GM12878 (cell line): ENCODE measurements at regions not wholly inside any gene's neighbourhood (a gene's known extent, or its start where the extent isn't known, plus 50 kb on each side); places are given as distances from the start of the nearest gene placed in this dataset.
A peak's percentile ranks its signal among the peaks of the same experiment; 100 is the strongest.

Experiments used
- ATAC-seq: fragments of 200-7000 bp; cut with Tn5 transposase; 3 replicates; pipeline ENCODE4 v1.9.1; 2020; ENCODE audit warnings: mild to moderate bottlenecking, moderate library complexity
- BruUV-seq: library from RNA; stranded (reverse); fragments of 400-500 nt; replicated peaks from 2 replicates; lab custom pipeline; 2021; lab: Mats Ljungman, UMichigan
- CTCF ChIA-PET: fragments of 300-600 bp; sonication (Branson Sonifier 250); formaldehyde crosslinking; extraction: SDS; loops from one replicate; lab custom pipeline; 2021; ENCODE audit warnings: inconsistent platforms; lab: Yijun Ruan, JAX
- POLR2A ChIA-PET: fragments of 350-600 bp; formaldehyde crosslinking; extraction: SDS; loops from one replicate; lab custom pipeline; 2021; ENCODE audit warnings: inconsistent platforms; lab: Charles Lee
- RAD21 ChIA-PET: fragments of 300-600 bp; sonication (Branson Sonifier 250); formaldehyde crosslinking; loops from one replicate; lab custom pipeline; 2023; ENCODE audit warnings: antibody characterized with exemption; ENCODE audit not compliant: unreplicated experiment; lab: Charles Lee
- SMC1A ChIA-PET: fragments of 300-600 bp; sonication (Branson Sonifier 250); formaldehyde crosslinking; loops from one replicate; lab custom pipeline; 2023; ENCODE audit not compliant: unreplicated experiment, uncharacterized antibody; lab: Charles Lee
- DNase-seq: peaks from one replicate; pipeline ENCODE4 v3.0.0-alpha.2; 2011; ENCODE audit warnings: low read depth, low spot score
- FAIRE-seq: peaks from 3 replicates; lab custom pipeline; 2011; peaks lifted over from hg19 to GRCh38; lab: Jason Lieb, UNC
- H2AFZ ChIP-seq: 2 replicates; pipeline ENCODE4 v1.6.0; 2011; ENCODE audit warnings: low read depth, low read length, control low read depth; ENCODE audit not compliant: control insufficient read depth
- H3K27ac ChIP-seq: 2 replicates; pipeline ENCODE4 v1.5.1; 2011; ENCODE audit warnings: control low read depth; ENCODE audit not compliant: control insufficient read depth, insufficient read depth
- H3K27me3 ChIP-seq, 2 experiments: replicated peaks in 1 of 2; 2 replicates each; pipeline versions ENCODE4 v1.6.0 to v1.6.1; 2011; ENCODE audit warnings: low read length in 1 of 2; ENCODE audit not compliant: control insufficient read depth in 2 of 2, insufficient read depth in 2 of 2
- H3K36me3 ChIP-seq, 2 experiments: 2 replicates each; pipeline ENCODE4 v1.5.1; 2011; ENCODE audit warnings: low read length in 1 of 2; ENCODE audit not compliant: control insufficient read depth in 2 of 2, insufficient read depth in 2 of 2
- H3K4me1 ChIP-seq: 2 replicates; pipeline ENCODE4 v1.6.1; 2011; ENCODE audit warnings: mild to moderate bottlenecking, low read length, moderate library complexity, mixed read lengths; ENCODE audit not compliant: control insufficient read depth, insufficient read depth
- H3K4me2 ChIP-seq: 2 replicates; pipeline ENCODE4 v1.6.0; 2011; ENCODE audit warnings: control low read depth; ENCODE audit not compliant: control insufficient read depth, insufficient read depth
- H3K4me3 ChIP-seq: fragments of 200-600 bp; sonication (generic); 2 replicates; pipeline ENCODE4 v1.5.1; 2016
- H3K79me2 ChIP-seq: 2 replicates; pipeline ENCODE4 v1.6.0; 2011; ENCODE audit warnings: low read length; ENCODE audit not compliant: control insufficient read depth, insufficient read depth
- H3K9ac ChIP-seq: 2 replicates; pipeline ENCODE4 v1.8.0; 2011; ENCODE audit warnings: low read length, control low read depth, mixed read lengths; ENCODE audit not compliant: control insufficient read depth, insufficient read depth
- H3K9me3 ChIP-seq: replicated peaks from 3 replicates; pipeline ENCODE4 v1.5.1; 2011; ENCODE audit warnings: mild to moderate bottlenecking, low read length; ENCODE audit not compliant: control insufficient read depth, insufficient read depth
- H4K20me1 ChIP-seq: 2 replicates; pipeline ENCODE4 v1.6.0; 2011; ENCODE audit not compliant: control insufficient read depth, insufficient read depth
- CBX3 ChIP-seq: fragments of 200-600 bp; sonication (generic); IDR thresholded peaks from 2 replicates; pipeline ENCODE4 v1.6.1; 2016; ENCODE audit warnings: low read depth, borderline replicate concordance
- EP300 ChIP-seq, 2 experiments: fragments of 150-350 bp in 1 of 2; IDR thresholded peaks; 2 replicates each; pipeline ENCODE4 v1.6.1; 2011 to 2012; ENCODE audit warnings: low read depth in 2 of 2, low read length in 2 of 2, borderline replicate concordance in 1 of 2, improper control_type of control experiment in 1 of 2, inconsistent platforms in 1 of 2; ENCODE audit not compliant: control insufficient read depth in 1 of 2
- HCFC1 ChIP-seq: fragments of 150-350 bp; IDR thresholded peaks from 2 replicates; pipeline ENCODE4 v1.6.1; 2014; ENCODE audit warnings: low read length
- KAT2A ChIP-seq: conservative IDR thresholded peaks from 2 replicates; pipeline ENCODE4 v1.6.1; 2011; ENCODE audit warnings: low read depth, low read length; ENCODE audit not compliant: control insufficient read depth
- KLF5 ChIP-seq: fragments of 450-650 bp; IDR thresholded peaks from 2 replicates; pipeline ENCODE4 v1.6.1; 2014; ENCODE audit warnings: mild to moderate bottlenecking; ENCODE audit not compliant: partially characterized antibody
- MEF2A ChIP-seq: IDR thresholded peaks from 2 replicates; pipeline ENCODE4 v1.6.1; 2011; ENCODE audit warnings: low read depth, mild to moderate bottlenecking, low read length, moderate library complexity; ENCODE audit not compliant: insufficient read depth
- MTA3 ChIP-seq: IDR thresholded peaks from 2 replicates; pipeline ENCODE4 v1.6.1; 2012; ENCODE audit warnings: low read length, inconsistent platforms, borderline replicate concordance
- NR2F1 ChIP-seq: fragments of 450-650 bp; conservative IDR thresholded peaks from 2 replicates; pipeline ENCODE4 v1.6.1; 2017; ENCODE audit warnings: mild to moderate bottlenecking
- POLR2AphosphoS5 ChIP-seq: IDR thresholded peaks from 2 replicates; pipeline ENCODE4 v1.6.1; 2011; ENCODE audit warnings: mild to moderate bottlenecking, low read length, inconsistent platforms
- RAD21 ChIP-seq: IDR thresholded peaks from 2 replicates; pipeline ENCODE4 v1.6.1; 2011; ENCODE audit warnings: mild to moderate bottlenecking, low read depth, low read length, moderate library complexity; ENCODE audit not compliant: insufficient read depth
- RFX5 ChIP-seq: IDR thresholded peaks from 2 replicates; pipeline ENCODE4 v1.6.1; 2011; ENCODE audit warnings: low read depth, low read length, improper control_type of control experiment
- SUZ12 ChIP-seq: fragments of 200-600 bp; sonication (generic); IDR thresholded peaks from one replicate; pipeline ENCODE4 v1.6.1; 2018; ENCODE audit warnings: antibody characterized with exemption, mild to moderate bottlenecking; ENCODE audit not compliant: unreplicated experiment
- YBX1 ChIP-seq: fragments of 450-650 bp; IDR thresholded peaks from 2 replicates; pipeline ENCODE4 v1.6.1; 2016; ENCODE audit warnings: antibody characterized with exemption
- WGBS: methylation state at CpG from one replicate; pipeline ENCODE4 v1.1.6; 2016; ENCODE audit warnings: low lambda C conversion rate; ENCODE audit not compliant: insufficient replicate concordance, insufficient coverage; ENCODE audit errors: missing lambda C conversion rate; 5-methylcytosine and 5-hydroxymethylcytosine counted together
- in situ Hi-C: fragments of 300-500 bp; cut with MboI; formaldehyde crosslinking; loops from 9 replicates; pipeline ENCODE4 v1.14.3; 2018; ENCODE audit warnings: mixed read lengths
- intact Hi-C: fragments of 100-400 bp; cut with micrococcal nuclease; formaldehyde crosslinking; loops from one replicate; pipeline ENCODE4 v1.14.2; 2022; ENCODE audit not compliant: unreplicated experiment
- TF ChIP-seq, protein P1 (sequence below): IDR thresholded peaks from 2 replicates; pipeline ENCODE4 v1.6.1; 2012; ENCODE audit warnings: low read length, inconsistent platforms
- TF ChIP-seq, protein P2 (sequence below), 3 experiments: IDR thresholded peaks in 2 of 3; conservative IDR thresholded peaks in 1 of 3; 2 replicates each; pipeline ENCODE4 v1.5.1; 2011; ENCODE audit warnings: low read depth in 3 of 3, low read length in 3 of 3, mild to moderate bottlenecking in 3 of 3, control low read depth in 2 of 3, moderate library complexity in 2 of 3, inconsistent platforms in 1 of 3, mixed read lengths in 1 of 3; ENCODE audit not compliant: control insufficient read depth in 2 of 3, insufficient read depth in 1 of 3; ENCODE audit errors: extremely low read depth in 1 of 3
- TF ChIP-seq, protein P3 (sequence below): fragments of 450-650 bp; IDR thresholded peaks from 2 replicates; pipeline ENCODE4 v1.6.1; 2018; ENCODE audit warnings: mild to moderate bottlenecking, low read depth, moderate library complexity; ENCODE audit not compliant: partially characterized antibody

GRCh38 chr7:33716581-33717477 lies 188.5 kb upstream of the BMPER start:
- DNase-seq (no peak), FAIRE-seq (peak; percentile 7), ATAC-seq (peak; percentile 38; the same call in 1 of the 3 replicates)
- Histone ChIP-seq H3K27ac (no peak overlapping the region), H3K4me1 (no peaks in the 10 kb centered on the region), H3K9me3 (no peaks in the 10 kb centered on the region), H4K20me1 (no peaks in the 10 kb centered on the region; the same call in 1 of the 2 replicates), H3K4me2 (no peak overlapping the region), H3K79me2 (no peaks in the 10 kb centered on the region), H2AFZ (no peak overlapping the region), H3K4me3 (no peak overlapping the region), H3K36me3 (no peaks in the 10 kb centered on the region), H3K9ac (no peak overlapping the region), H3K27me3 (peaks cover 0 to 2% of the 10 kb centered on the region in 2 experiments; a peak in 3 of 4 replicates)
- in situ Hi-C loops, result no loop called here
- intact Hi-C loops, result no loop called here
- ChIA-PET SMC1A (interaction anchor here (0.9 to 1.2 kb wide), 4 partner anchors 22 to 294 kb away, joined by 3 to 6 read pairs (median 5); no protein-coding TSS in a partner anchor), RAD21 (interaction anchor here (1.0 to 1.5 kb wide), 3 partner anchors 18 to 260 kb away, joined by 4 to 7 read pairs (median 5); no protein-coding TSS in a partner anchor), POLR2A (no interaction called here), CTCF (interaction anchor here (0.7 to 1.8 kb wide), 8 partner anchors 8 to 293 kb away, joined by 3 to 8 read pairs (median 4); no protein-coding TSS in a partner anchor)
- WGBS, result 46% methylated on average over 2 of the region's 2 CpGs
- no TSS peak for BruUV-seq
- no peak for TF ChIP-seq KAT2A
- TF ChIP-seq EP300 (IDR thresholded peaks at IDR 0.05; ENCODE audit: borderline replicate concordance in 1 of 2, control insufficient read depth in 1 of 2, low read depth in 2 of 2, low read length in 2 of 2), result no peak
- TF ChIP-seq NR2F1, result no peak
- no peak for TF ChIP-seq POLR2AphosphoS5
- no peak for TF ChIP-seq CBX3
- TF ChIP-seq RFX5, result peak; percentile 59; the same call in 1 of the 2 replicates
- TF ChIP-seq KLF5, result no peak
- TF ChIP-seq, protein P1, sequence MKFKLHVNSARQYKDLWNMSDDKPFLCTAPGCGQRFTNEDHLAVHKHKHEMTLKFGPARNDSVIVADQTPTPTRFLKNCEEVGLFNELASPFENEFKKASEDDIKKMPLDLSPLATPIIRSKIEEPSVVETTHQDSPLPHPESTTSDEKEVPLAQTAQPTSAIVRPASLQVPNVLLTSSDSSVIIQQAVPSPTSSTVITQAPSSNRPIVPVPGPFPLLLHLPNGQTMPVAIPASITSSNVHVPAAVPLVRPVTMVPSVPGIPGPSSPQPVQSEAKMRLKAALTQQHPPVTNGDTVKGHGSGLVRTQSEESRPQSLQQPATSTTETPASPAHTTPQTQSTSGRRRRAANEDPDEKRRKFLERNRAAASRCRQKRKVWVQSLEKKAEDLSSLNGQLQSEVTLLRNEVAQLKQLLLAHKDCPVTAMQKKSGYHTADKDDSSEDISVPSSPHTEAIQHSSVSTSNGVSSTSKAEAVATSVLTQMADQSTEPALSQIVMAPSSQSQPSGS, result no peak
- TF ChIP-seq MEF2A, result no peak
- TF ChIP-seq RAD21, result peak; percentile 54
- no peak for TF ChIP-seq YBX1
- TF ChIP-seq, protein P2, sequence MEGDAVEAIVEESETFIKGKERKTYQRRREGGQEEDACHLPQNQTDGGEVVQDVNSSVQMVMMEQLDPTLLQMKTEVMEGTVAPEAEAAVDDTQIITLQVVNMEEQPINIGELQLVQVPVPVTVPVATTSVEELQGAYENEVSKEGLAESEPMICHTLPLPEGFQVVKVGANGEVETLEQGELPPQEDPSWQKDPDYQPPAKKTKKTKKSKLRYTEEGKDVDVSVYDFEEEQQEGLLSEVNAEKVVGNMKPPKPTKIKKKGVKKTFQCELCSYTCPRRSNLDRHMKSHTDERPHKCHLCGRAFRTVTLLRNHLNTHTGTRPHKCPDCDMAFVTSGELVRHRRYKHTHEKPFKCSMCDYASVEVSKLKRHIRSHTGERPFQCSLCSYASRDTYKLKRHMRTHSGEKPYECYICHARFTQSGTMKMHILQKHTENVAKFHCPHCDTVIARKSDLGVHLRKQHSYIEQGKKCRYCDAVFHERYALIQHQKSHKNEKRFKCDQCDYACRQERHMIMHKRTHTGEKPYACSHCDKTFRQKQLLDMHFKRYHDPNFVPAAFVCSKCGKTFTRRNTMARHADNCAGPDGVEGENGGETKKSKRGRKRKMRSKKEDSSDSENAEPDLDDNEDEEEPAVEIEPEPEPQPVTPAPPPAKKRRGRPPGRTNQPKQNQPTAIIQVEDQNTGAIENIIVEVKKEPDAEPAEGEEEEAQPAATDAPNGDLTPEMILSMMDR (IDR thresholded peaks at IDR 0.05 in 2 of 3, conservative IDR thresholded peaks at IDR 0.05 in 1 of 3; ENCODE audit: control insufficient read depth in 2 of 3, extremely low read depth in 1 of 3, insufficient read depth in 1 of 3, low read depth in 3 of 3, low read length in 3 of 3), result peak; percentile 34 to 51 (median 42); a peak in 5 of 6 replicates
- no peak for TF ChIP-seq MTA3
- TF ChIP-seq, protein P3, sequence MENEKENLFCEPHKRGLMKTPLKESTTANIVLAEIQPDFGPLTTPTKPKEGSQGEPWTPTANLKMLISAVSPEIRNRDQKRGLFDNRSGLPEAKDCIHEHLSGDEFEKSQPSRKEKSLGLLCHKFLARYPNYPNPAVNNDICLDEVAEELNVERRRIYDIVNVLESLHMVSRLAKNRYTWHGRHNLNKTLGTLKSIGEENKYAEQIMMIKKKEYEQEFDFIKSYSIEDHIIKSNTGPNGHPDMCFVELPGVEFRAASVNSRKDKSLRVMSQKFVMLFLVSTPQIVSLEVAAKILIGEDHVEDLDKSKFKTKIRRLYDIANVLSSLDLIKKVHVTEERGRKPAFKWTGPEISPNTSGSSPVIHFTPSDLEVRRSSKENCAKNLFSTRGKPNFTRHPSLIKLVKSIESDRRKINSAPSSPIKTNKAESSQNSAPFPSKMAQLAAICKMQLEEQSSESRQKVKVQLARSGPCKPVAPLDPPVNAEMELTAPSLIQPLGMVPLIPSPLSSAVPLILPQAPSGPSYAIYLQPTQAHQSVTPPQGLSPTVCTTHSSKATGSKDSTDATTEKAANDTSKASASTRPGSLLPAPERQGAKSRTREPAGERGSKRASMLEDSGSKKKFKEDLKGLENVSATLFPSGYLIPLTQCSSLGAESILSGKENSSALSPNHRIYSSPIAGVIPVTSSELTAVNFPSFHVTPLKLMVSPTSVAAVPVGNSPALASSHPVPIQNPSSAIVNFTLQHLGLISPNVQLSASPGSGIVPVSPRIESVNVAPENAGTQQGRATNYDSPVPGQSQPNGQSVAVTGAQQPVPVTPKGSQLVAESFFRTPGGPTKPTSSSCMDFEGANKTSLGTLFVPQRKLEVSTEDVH, result no peak
- no peak for TF ChIP-seq SUZ12
- TF ChIP-seq HCFC1, result no peak
